Right lobe of liver (tissue), 6 donors: ENCODE measurements at regions not wholly inside any gene's neighbourhood (a gene's known extent, or its start where the extent isn't known, plus 50 kb on each side); places are given as distances from the start of the nearest gene placed in this dataset.

Experiments
- ATAC-seq, 4 donors: fragments of 200-7000 bp; cut with Tn5 transposase; one replicate each; pipeline ENCODE4 v1.9.1; 2020; ENCODE audit warnings: mild to moderate bottlenecking in 4 of 4, moderate library complexity in 4 of 4
- DNase-seq, 3 donors: peaks; one replicate each; pipeline ENCODE4 v3.0.0-alpha.2; 2020
- H3K27ac ChIP-seq, 3 donors: fragments of 200-600 bp; one replicate each; pipeline ENCODE4 v1.8.0; 2022
- H3K27me3 ChIP-seq, 2 donors: fragments of 200-600 bp; one replicate each; pipeline ENCODE4 v1.8.0; 2022
- H3K36me3 ChIP-seq, 4 donors: fragments of 200-600 bp; sonication (generic) in 1 of 4; one replicate each; pipeline versions ENCODE4 v1.5.1 to v1.8.0; 2017 to 2022; ENCODE audit warnings: control low read depth in 1 of 4
- H3K4me1 ChIP-seq, 4 donors: fragments of 200-600 bp; sonication (generic) in 1 of 4; one replicate each; pipeline versions ENCODE4 v1.5.1 to v1.8.0; 2017 to 2022; ENCODE audit warnings: control low read depth in 1 of 4
- H3K4me3 ChIP-seq, 3 donors: fragments of 200-600 bp; one replicate each; pipeline ENCODE4 v1.8.0; 2022
- H3K9me3 ChIP-seq, 4 donors: fragments of 200-600 bp; sonication (generic) in 1 of 4; one replicate each; pipeline versions ENCODE4 v1.5.1 to v1.8.0; 2017 to 2022; ENCODE audit warnings: control low read depth in 1 of 4
- CTCF ChIP-seq, 4 donors: fragments of 200-600 bp in 3 of 4; fragments of 450-650 bp in 1 of 4; IDR thresholded peaks; one replicate each; pipeline versions ENCODE4 v1.5.1 to v1.8.0; 2016 to 2022; ENCODE audit warnings: antibody characterized with exemption in 4 of 4, mild to moderate bottlenecking in 2 of 4
- POLR2A ChIP-seq: fragments of 450-650 bp; IDR thresholded peaks from one replicate; pipeline ENCODE4 v1.6.1; 2017; ENCODE audit warnings: antibody characterized with exemption, mild to moderate bottlenecking
- WGBS: methylation state at CpG from one replicate; pipeline ENCODE4 v1.1.6; 2018; ENCODE audit warnings: low coverage, low lambda C conversion rate; ENCODE audit not compliant: insufficient coverage; ENCODE audit errors: missing lambda C conversion rate; 5-methylcytosine and 5-hydroxymethylcytosine counted together
- intact Hi-C, 2 donors: fragments of 100-400 bp; cut with DNase I; formaldehyde crosslinking; loops; one replicate each; pipeline versions ENCODE4 v1.11.2 to v1.14.1; 2022
- donor health status: DM: no; HTN: yes; CAD: no.
- donor health status: DM: no; HTN: no; CAD: no.
- donor health status: DM: no; HTN: no; CAD: no.
- donor health status: DM: no; HTN: yes; CAD: no.
- donor health status: DM: no; HTN: yes; CAD: no.

- no peak overlapping the region for H3K4me3 ChIP-seq
- intact Hi-C loops = loop anchor here in 1 of 2 donors (10.0 kb wide), 1 partner anchor 432 kb away; no protein-coding TSS in a partner anchor
- no peaks in the 10 kb centered on the region for H3K4me1 ChIP-seq
- no peaks in the 10 kb centered on the region for H3K27me3 ChIP-seq
- H3K27ac ChIP-seq = no peak overlapping the region
- H3K36me3 ChIP-seq = no peaks in the 10 kb centered on the region
- DNase-seq (no peak), ATAC-seq (no peak)
- TF ChIP-seq CTCF (IDR thresholded peaks at IDR 0.05) (no peak), POLR2A (no peak)
- 64% methylated on average over 4 of the region's 4 CpGs for WGBS
- H3K9me3 ChIP-seq = no peaks in the 10 kb centered on the region
Observed at GRCh38 chrX:17932781-17933180, 71.7 kb upstream of the RAI2 start.

GRCh38 chrX:17931855-17932254 is 70.8 kb upstream of the RAI2 start:
- intact Hi-C loops = loop anchor here in 1 of 2 donors (10.0 kb wide), 1 partner anchor 433 kb away; no protein-coding TSS in a partner anchor

GRCh38 chrX:17930850-17931249 is 69.8 kb upstream of the RAI2 start:
- Histone ChIP-seq H3K27ac (no peak overlapping the region), H3K36me3 (no peaks in the 10 kb centered on the region), H3K9me3 (no peaks in the 10 kb centered on the region), H3K27me3 (no peaks in the 10 kb centered on the region), H3K4me1 (no peaks in the 10 kb centered on the region), H3K4me3 (no peak overlapping the region)
- intact Hi-C loops = loop anchor here in 1 of 2 donors (10.0 kb wide), 1 partner anchor 434 kb away; no protein-coding TSS in a partner anchor
- WGBS = 39% methylated on average over 3 of the region's 4 CpGs
- TF ChIP-seq CTCF (IDR thresholded peaks at IDR 0.05) (no peak), POLR2A (no peak)
- ATAC-seq = no peak
- DNase-seq = no peak

More at GRCh38 chrX:17931855-17932254, 70.8 kb upstream of the RAI2 start:
- Histone ChIP-seq H3K27me3 (no peaks in the 10 kb centered on the region), H3K4me1 (no peaks in the 10 kb centered on the region), H3K27ac (no peak overlapping the region), H3K36me3 (no peaks in the 10 kb centered on the region), H3K4me3 (no peak overlapping the region), H3K9me3 (no peaks in the 10 kb centered on the region)
- no peak for ATAC-seq
- TF ChIP-seq POLR2A = no peak
- no peak for TF ChIP-seq CTCF (IDR thresholded peaks at IDR 0.05)
- no peak for DNase-seq
- WGBS = 66% methylated on average over 7 of the region's 7 CpGs

- Histone ChIP-seq H3K27me3 (no peaks in the 10 kb centered on the region), H3K4me3 (no peak overlapping the region)
Observed at GRCh38 chrX:17923546-17923945, 62.4 kb upstream of the RAI2 start.

More at GRCh38 chrX:17923546-17923945, 62.4 kb upstream of the RAI2 start:
- H3K27ac ChIP-seq = no peak overlapping the region
- H3K36me3 ChIP-seq = no peaks in the 10 kb centered on the region
- intact Hi-C loops = no loop called here
- TF ChIP-seq POLR2A = no peak
- TF ChIP-seq CTCF (IDR thresholded peaks at IDR 0.05) = no peak
- peaks cover 0 to 4% (median 0%) of the 10 kb centered on the region in 4 donors for H3K4me1 ChIP-seq
- no peak for DNase-seq
- no peak for ATAC-seq
- H3K9me3 ChIP-seq = no peaks in the 10 kb centered on the region
